HG03521 (cell line): ENCODE measurements at regions not wholly inside any gene's neighbourhood (a gene's known extent, or its start where the extent isn't known, plus 50 kb on each side); places are given as distances from the start of the nearest gene placed in this dataset.

ENCODE experiments used
- ATAC-seq: cut with Tn5 transposase; IDR thresholded peaks from one replicate; pipeline ENCODE4 v1.9.1; 2021; ENCODE audit warnings: mild to moderate bottlenecking, moderate library complexity; ENCODE audit not compliant: unreplicated experiment

DNA sequence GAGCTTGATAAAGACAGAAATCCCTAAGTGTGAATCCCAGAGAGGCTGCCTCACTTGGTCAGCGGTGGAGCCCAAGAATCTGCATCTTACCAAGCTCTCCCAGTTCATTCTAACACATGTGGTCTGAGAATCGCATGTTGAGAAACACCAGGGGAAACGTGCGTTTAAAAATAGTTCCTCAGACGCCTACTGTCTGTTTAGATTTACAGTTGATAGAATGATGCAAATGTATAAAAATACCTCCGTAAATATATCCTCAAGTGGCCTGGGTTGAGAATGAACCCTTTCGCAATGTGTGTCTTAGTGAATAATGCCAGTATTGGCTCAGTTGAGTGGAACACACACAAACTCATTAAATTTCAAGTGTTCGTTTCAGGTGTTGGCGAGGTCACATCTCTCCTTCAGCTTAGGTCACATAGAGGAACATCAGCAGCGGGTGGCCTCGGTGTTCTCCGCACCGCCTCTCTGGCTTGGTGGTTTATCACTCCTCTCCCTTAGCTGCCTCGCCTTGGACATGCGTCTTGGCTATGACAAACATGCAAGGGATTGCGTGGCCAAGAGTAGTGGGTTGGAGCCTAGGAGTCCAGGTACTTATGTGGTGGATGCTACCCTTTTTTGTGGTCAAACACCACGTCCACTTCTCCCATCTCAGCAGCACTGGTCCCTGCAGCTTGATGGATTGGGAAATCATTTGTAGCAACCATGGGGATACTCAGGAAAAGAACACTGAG is 117.6 kb upstream of the SPATA13 start:
- ATAC-seq: no peak

DNA sequence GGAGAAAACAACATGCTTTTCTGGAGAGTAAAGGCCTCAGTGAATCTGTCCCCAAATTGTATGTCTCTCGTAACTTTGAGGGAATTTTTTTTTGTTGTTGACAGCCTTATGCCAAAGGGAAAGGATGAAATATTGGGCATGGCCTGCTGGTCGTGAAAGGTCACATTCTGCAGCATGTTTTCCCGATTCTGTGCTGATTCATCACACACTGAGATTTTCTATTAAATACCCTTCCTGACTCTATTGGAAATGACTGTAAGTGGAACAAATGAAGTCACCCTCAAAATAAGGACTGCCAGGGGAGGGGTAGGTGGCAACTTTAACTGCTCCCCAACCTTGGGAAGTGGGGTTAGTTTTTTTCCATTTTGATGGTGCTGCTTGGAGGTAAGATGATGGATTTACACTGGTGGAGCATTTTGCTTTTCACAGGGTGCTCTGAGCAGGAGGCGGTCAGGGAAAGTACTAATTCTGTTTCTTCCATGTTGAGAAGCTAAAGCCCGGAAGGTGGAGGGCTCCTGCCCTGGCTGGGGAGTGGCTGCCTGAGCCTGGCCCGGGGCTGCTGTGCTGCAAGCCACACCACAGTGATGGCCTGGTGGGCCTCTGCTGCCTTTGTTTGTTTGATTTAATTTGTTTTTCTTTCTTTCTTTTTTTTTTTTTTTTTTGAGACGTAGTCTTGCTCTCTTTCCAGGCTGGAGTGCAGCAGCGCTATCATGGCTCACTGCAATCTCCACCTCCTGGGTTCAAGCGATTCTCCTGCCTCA is 116.8 kb upstream of the SPATA13 start:
- no peak for ATAC-seq

DNA sequence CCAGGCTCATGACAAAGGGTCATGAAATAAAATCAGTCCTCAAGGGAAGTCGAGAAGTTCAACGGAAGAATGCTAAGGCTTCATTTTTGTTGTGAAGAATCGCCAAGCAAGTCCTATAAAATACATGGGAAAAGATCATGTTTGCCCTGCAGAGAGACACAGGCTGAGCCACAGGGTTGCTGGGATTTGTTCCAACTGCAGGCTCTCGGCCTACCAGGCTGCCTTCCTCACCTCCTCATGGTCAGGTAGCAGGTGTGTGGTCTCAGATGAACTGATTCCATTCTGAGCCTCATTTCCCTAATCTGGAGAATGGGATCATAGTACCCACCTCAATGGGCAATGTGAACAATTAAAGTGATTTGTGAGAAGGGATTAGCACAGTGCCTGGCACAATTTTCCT is 114.9 kb upstream of the SPATA13 start:
- ATAC-seq: no peak

DNA sequence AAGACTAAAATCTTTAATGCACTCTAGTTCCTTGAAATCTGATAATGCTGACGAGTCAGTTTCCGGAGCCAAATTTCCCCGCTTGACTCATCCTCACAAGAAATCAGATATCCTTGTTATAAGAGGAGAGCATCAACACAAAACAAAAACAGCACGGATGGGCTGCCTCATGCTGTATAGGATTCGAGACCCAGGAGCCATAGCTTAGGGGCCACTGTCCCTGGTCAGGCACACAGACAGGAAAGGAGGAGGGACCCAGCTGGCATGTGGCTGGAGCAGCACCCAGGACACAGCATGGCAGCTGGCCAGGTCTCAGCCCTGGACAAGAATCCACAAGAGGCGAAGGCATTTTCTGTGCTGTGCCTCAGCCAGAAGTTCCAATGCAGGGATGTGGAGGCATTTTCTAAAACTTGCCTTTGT is 110.2 kb upstream of the SPATA13 start:
- no peak for ATAC-seq

DNA sequence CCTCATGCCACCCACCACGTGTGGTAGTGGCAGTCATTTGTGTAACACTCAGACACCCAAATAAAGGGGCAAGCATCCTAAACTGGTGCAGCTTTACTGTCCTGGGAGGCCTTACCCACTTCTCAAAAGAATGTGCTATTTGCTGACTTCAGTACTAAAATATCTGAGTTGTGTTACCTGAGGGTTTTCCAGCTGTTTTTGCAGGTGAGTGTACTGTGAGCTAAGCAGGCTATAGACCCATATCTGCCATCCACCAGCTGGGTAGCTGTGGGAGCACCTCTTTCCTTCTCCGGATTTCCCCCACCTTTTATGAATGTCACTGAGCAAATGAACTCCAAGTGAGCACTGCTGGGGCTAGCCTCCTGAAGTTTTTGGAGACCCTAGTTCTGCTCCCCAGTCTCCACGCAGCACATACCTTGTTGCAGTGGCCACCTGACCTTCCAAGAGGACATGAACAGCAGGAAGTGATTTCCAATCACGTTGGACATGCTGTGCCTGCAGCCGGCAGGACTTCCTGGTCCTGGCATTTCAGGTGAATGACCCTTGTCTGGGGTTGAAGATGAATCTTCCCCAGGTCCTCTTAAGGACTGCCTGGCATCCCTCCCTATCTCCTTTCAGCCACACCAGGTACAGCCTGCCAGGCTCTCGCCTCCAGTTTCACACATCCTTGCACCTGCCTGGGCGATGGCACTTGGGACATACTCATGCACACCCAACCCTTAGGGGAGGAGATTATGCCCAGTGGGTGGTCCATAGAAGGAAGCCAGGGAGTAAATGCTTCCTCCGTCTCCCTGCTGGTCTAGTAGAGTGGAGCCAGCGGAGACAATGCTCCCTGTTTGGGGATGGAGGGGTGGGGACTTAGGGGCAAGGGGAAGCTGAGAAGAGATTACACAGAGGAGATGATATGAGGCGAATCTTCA is 109.5 kb upstream of the SPATA13 start:
- ATAC-seq: no peak

DNA sequence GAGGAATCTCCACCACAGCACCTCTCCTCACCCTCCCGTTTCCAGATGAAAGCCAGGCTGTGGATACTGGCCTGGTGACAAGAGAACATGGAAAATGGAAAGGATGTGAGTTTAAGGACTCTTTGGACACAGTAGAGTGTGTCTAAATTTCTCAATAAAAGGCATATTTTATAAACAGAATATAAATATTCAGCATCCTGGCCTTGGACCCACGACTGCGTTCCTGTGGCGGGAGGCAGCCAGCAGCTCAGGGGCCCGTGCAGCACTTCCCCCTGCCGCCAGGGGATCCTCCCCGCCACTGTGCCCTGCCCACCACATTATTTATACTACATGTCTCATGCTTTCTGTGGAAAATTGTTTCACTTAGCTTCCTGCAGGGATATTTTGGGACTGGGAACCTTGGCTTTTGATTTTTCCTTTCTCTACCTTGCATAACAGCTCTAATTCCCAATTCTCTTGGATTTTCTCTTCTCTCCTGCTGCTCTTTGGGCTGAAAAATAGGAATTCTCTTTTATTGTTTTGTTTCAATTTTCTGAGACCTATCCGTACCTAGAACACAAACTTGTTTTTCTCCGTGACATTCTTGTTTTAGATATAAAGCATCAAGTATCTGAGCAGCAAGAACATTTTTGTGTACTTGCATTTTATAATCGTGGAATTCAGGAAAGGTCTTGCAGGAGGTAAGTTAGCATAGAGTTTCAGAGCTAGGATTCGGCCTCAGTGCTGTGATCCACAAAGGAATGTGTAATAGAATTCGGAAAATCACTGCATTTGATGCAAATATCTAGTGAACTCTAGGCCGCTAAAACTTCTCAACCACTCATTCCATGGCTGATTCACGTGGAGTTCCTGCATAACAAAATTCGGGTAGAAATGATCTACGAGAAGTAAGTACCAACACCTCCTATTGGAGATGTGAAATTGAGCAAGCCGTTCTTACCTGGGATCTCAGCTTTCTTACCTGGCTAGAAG is 107.7 kb upstream of the SPATA13 start:
- no peak for ATAC-seq

DNA sequence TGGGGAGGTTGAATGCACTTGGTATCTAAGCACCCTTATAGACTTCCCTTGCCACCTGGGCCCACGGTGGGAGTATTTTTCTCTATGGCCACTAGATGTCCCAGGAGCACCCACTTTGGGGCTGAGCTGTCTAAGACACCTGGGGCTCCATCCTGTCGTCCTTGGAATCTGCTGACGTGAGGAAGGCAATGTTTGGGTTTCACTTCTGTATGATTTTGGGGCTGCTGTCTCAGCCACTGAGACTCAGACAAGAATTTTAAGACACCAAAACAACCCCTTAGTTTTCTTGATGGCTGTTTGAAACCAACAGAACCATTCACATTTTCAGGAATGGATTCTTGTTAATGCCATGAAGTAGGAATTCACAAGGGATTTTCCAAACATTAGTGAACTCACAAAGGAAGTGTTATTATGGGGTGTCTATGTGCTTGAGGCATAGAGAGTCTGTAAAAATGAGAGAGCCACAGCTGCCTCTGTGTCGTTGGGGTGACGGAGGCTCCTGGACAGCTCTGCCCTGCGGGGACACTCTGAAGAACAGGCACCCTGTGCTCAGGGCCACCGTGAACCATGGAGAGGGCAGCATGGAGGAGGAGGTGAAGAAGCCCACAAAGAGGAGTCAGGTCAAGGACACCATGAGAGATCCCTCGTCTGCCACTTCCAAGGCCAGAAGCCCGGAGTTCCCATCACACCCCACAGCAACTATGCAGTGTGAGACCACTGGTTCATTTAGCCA is 106.8 kb upstream of the SPATA13 start:
- peak; percentile 75 for ATAC-seq

DNA sequence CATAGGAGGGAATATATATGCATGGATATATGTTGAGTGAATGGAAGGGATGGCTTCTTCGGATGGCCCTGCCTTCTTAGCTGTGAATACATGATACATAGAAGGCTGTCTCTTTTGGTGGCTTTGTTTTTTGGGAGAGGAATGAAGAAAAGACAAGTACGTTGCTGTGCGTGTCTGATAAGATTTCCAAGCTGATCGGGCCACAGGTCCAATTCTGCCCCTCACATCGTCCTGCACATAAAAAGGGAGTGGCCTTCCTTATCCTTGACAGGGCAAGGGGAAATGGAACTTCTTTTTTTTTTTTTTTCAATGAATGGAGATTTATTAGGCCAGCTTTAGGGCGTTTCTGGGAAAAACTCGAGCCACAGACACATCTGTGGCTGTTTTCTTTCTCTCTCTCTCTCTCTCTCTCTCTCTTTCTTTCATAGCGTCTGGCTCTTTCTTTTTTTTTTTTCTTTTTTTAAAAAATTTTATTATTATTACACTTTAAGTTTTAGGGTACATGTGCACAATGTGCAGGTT is 103.8 kb upstream of the SPATA13 start:
- ATAC-seq: no peak

DNA sequence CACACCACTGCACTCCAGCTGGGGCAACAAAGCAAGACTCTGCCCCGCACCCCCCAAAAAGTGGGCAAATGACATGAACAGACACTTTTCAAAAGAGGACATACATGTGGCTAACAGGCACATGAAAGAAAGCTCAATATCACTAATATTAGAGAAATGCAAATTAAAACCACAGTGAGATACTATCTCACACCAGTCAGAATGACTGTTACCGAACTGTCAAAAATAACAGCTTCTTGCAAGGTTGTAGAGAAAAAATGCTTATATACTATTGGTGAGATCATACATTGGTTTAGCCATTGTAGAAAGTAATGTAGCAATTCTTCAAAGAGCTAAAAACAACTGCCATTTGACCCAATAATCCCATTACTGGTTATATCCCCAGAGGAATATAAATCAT is 99.5 kb upstream of the SPATA13 start:
- no peak for ATAC-seq

DNA sequence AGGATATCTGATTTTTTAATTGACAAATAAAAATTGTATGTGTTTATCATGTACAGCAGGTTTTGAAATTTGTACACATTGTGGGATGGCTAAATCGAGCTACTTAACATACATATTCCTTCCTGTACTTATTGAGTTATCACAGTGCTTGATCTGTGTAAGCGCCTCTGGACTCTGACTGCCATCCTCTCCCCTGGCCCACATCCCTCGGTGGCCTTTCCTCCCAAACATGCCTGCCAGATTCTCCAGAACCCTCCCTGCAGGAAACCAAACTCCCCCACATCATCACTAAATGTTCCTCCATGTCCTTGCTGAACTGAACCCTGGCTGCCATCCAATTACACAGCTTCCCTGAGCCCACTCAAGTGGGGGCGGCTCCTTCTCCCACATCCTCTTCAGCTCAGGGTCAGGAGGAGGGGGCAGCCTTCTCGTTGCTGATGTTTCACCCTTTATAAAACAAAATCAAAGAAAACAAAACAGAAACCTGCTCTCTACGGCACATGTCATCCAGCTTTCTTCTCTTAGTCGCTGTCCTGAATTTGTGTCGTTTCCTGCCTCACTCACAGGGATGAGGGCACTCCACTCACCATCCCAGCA is 97.1 kb upstream of the SPATA13 start:
- no peak for ATAC-seq

DNA sequence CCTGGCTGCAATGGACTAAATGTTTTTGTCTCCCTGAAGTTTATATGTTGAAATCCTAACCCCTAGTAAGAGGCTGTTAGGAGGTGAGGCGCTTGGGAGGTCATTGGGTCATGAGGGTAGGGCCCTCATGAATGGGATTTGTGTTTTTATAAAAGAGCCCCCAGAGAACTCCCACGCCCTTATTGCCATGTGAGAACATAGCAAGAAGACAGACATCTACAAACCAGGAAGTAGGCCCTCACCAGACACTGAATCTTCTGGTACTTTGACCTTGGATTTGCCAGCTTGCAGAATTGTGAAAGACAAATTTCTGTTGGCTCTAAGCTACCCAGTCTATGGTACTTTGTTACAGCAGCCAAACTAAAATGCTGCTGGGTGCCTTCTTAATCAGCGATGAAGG is 96.1 kb upstream of the SPATA13 start:
- ATAC-seq: no peak

DNA sequence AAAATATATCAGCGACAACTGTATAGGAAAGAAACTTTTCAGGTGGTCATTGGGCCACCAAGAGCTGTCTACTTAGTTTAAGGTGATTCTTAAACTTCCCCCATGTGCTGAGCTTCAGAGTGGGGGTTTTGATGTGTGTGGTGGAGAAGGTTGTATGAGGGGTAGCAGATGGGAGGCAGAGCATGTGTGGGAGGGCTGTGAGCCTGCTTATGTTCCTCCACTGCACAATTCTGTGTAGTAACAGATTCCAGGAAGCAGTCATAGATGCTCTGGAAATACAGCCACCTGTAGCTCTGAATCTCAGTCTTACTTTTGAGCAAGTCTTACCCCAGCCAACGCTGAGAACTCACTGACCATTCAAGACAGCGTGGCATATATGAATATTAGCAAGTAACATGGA is 95.3 kb upstream of the SPATA13 start:
- ATAC-seq: no peak

DNA sequence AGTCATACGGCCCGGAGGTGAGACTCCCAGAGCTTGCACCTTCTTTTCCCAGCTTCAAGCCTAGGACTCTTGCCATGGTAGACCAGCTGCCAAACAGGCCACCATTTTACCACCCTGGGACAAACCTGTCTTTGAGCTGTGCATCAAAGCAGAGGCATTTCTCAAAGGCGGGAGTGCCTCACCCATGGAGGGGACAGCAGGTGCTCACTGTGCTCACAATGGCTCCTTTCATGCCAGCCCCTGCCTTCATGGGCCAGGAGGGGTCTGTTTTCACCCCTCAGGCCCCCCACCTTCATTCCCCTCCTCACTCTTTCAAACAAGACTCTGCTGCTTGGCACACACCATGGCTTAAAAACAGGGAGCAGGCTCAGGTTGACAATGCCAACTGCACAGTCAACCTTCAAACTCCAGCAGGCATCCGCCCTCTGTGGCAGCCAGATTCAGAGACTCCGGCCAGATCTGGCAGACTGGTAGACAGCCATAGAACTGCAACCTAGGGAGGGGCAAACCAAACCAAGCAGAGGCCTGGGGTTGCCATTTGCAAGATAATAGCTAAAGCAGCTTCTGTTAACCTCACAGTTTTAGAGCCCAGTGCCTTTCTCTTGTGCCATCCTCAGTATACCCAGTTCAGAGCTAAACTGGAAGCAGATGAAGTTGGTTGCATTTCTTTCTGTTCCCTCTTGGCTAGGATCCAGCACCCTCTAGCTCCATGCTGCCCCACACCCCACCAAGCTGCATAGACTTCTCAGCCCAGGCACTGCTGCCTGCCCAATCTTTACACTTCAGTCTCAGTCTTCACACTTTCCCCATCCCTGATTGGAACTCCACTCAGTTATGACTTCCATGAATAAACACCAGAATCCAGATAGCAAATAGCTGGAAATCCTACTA is 93.9 kb upstream of the SPATA13 start:
- ATAC-seq: no peak

DNA sequence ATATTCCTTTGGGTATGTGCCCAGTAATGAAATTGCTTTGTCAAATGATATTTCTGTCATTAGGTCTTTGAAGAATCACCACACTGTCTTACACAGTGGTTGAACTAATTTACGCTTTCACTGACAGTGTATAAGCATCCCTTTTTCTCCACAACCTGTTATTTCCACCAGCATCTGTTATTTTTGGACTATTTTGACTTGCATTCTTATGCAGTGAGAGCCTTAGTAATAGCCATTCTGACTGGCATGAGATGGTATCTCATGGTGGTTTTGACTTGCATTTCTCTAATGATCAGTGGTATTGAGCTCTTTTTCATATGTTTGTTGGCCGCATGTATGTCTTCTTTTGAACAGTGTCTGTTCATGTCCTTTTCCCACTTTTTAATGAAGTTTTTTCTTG is 92.0 kb upstream of the SPATA13 start:
- ATAC-seq: no peak

DNA sequence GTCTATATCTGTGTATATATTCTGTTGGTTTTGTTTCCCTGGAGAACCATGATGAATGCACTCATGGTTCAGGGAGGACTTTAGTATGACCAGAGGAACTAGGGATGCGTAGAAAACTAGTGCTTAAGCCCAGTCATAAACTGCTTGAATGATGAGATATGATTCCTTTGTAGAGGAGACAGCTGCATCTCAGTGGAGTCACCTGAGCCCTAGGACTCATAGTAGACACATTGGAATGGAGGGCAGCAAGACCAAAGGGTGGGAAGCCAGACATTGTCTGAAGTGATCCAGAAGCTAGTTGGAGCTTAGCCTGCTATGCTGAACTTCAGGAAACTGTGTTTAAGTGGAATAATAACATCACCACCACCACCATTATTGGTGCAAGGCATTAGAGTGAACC is 89.5 kb upstream of the SPATA13 start:
- ATAC-seq: no peak

DNA sequence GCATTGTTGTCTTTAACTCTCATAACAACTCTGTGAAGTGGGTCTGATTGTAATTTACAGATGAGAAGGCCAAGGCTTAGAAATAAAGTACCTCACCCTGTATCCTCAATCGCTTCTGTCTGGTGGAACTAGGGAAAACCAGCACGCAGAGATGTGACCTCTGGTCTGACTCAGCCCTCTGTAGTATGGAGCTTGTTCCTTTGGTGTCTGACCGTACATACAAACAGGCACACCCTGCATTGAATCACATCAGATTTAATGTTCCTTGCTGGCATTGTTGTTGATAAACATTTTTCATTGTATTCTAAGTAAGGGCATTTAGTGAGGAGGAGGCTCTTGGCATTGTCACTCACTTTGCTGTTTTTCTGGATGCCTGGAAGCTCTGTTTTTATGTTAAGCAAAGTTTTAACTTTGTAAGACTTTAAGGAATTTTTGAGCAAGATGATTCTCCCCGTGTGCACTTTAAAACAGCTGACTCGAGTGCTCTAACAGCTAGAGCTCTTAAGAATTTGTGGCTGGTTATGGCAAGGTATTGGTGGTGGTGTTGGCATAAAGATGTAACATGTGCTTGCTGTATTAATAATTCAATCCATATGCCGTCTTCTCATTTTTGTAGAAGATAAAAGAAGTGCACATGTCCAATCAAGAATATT is 89.0 kb upstream of the SPATA13 start:
- ATAC-seq: no peak

DNA sequence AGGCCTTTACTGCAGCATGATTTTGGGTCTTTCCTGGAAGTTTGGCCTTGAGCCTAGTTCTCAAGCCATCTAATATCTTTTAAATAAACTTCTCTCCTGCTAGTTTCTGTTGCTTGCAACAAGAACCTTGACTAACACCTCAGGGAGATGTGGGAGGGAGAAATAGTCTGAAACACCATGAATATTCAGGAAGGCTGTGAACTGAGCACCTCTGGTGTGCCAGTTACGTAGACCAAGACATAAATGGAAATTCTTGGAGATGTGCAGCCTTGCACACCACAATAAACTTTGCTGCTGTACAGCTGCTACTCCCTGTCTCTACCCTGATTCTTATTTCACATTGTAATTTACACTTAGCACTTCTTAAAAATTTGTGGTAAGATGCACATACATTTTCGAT is 86.9 kb upstream of the SPATA13 start:
- no peak for ATAC-seq

DNA sequence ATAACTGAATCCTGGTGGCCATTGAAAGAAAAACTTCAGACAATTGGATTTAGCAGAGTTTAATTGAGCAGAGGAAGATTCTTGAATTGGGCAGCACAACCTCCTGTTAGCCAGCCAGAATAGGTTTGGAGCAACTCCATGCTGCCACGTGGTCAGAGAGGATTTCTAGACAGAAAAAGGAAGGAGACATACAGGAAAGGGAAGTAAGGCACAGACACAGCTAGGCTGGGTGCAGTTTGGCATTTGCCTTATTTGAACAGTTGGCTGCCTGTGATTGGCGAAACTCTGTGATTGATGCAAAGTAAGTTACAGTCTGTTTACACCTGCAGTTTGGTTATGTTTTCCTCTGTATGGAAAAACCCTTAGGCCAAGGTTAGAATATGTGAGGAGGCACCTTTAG is 85.8 kb upstream of the SPATA13 start:
- no peak for ATAC-seq
